Liver (tissue), 8 donors: ENCODE measurements at regions not wholly inside any gene's neighbourhood (a gene's known extent, or its start where the extent isn't known, plus 50 kb on each side); places are given as distances from the start of the nearest gene placed in this dataset.

Source experiments
- DNase-seq: peaks from one replicate; pipeline ENCODE4 v3.0.0-alpha.2; 2017; ENCODE audit warnings: low spot score
- H3K27ac ChIP-seq, 2 donors: one replicate each; pipeline ENCODE4 v1.7.0; 2013; ENCODE audit warnings: inconsistent platforms in 2 of 2, low read length in 2 of 2, control low read depth in 1 of 2, low read depth in 1 of 2, mild to moderate bottlenecking in 1 of 2
- H3K27me3 ChIP-seq, 4 donors: one replicate each; pipeline versions ENCODE4 v1.6.1 to v1.7.0; 2013; ENCODE audit warnings: low read length in 3 of 4, inconsistent platforms in 1 of 4, mild to moderate bottlenecking in 1 of 4, moderate library complexity in 1 of 4; ENCODE audit not compliant: control insufficient read depth in 4 of 4, insufficient read depth in 4 of 4
- H3K36me3 ChIP-seq, 4 donors: one replicate each; pipeline versions ENCODE4 v1.6.1 to v1.7.0; 2013; ENCODE audit warnings: low read length in 3 of 4, mild to moderate bottlenecking in 3 of 4, low read depth in 1 of 4, moderate library complexity in 1 of 4; ENCODE audit not compliant: control insufficient read depth in 4 of 4, insufficient read depth in 3 of 4
- H3K4me1 ChIP-seq, 4 donors: one replicate each; pipeline versions ENCODE4 v1.6.1 to v1.7.0; 2013; ENCODE audit warnings: low read length in 3 of 4, mild to moderate bottlenecking in 3 of 4, moderate library complexity in 1 of 4; ENCODE audit not compliant: control insufficient read depth in 4 of 4, insufficient read depth in 4 of 4
- H3K4me3 ChIP-seq, 3 donors: one replicate each; pipeline versions ENCODE4 v1.6.1 to v1.7.0; 2013; ENCODE audit warnings: low read length in 3 of 3, control low read depth in 1 of 3, low read depth in 1 of 3, mild to moderate bottlenecking in 1 of 3
- H3K9ac ChIP-seq, 2 donors: one replicate each; pipeline ENCODE4 v1.7.0; 2013; ENCODE audit warnings: low read length in 2 of 2, mild to moderate bottlenecking in 2 of 2, moderate library complexity in 2 of 2, control low read depth in 1 of 2, low read depth in 1 of 2
- H3K9me3 ChIP-seq, 4 donors: one replicate each; pipeline versions ENCODE4 v1.6.1 to v1.7.0; 2013; ENCODE audit warnings: low read length in 3 of 4; ENCODE audit not compliant: control insufficient read depth in 4 of 4
- ATF3 ChIP-seq: IDR thresholded peaks from 2 replicates; pipeline ENCODE4 v1.6.1; 2016; ENCODE audit warnings: antibody characterized with exemption
- EGR1 ChIP-seq, 2 donors: IDR thresholded peaks; 2 replicates each; pipeline ENCODE4 v1.6.1; 2016 to 2018; ENCODE audit warnings: antibody characterized with exemption in 2 of 2, low read depth in 2 of 2
- FOXA1 ChIP-seq: IDR thresholded peaks from 2 replicates; pipeline ENCODE4 v1.6.1; 2016; ENCODE audit warnings: antibody characterized with exemption
- FOXA2 ChIP-seq: IDR thresholded peaks from 2 replicates; pipeline ENCODE4 v1.6.1; 2016; ENCODE audit warnings: antibody characterized with exemption
- GABPA ChIP-seq, 2 donors: IDR thresholded peaks in 1 of 2; conservative IDR thresholded peaks in 1 of 2; 2 replicates each; pipeline ENCODE4 v1.6.1; 2016; ENCODE audit warnings: antibody characterized with exemption in 2 of 2, mild to moderate bottlenecking in 1 of 2, moderate library complexity in 1 of 2
- HNF4A ChIP-seq, 2 donors: conservative IDR thresholded peaks; 2 replicates each; pipeline ENCODE4 v1.6.1; 2016; ENCODE audit warnings: antibody characterized with exemption in 2 of 2, mild to moderate bottlenecking in 2 of 2
- HNF4G ChIP-seq: IDR thresholded peaks from 2 replicates; pipeline ENCODE4 v1.6.1; 2016; ENCODE audit warnings: antibody characterized with exemption
- JUND ChIP-seq, 2 donors: IDR thresholded peaks; 2 replicates each; pipeline ENCODE4 v1.6.1; 2016; ENCODE audit warnings: antibody characterized with exemption in 2 of 2
- MAX ChIP-seq: IDR thresholded peaks from 2 replicates; pipeline ENCODE4 v1.6.1; 2016; ENCODE audit warnings: antibody characterized with exemption
- NR2F2 ChIP-seq: IDR thresholded peaks from 2 replicates; pipeline ENCODE4 v1.6.1; 2016; ENCODE audit warnings: antibody characterized with exemption
- RAD21 ChIP-seq, 2 donors: IDR thresholded peaks; 2 replicates each; pipeline ENCODE4 v1.6.1; 2016; ENCODE audit warnings: antibody characterized with exemption in 2 of 2, mild to moderate bottlenecking in 2 of 2
- REST ChIP-seq: IDR thresholded peaks from 2 replicates; pipeline ENCODE4 v1.6.1; 2016; ENCODE audit warnings: antibody characterized with exemption, mild to moderate bottlenecking
- RXRA ChIP-seq, 2 donors: IDR thresholded peaks; 2 replicates each; pipeline ENCODE4 v1.6.1; 2017 to 2018; ENCODE audit warnings: antibody characterized with exemption in 2 of 2, mild to moderate bottlenecking in 1 of 2
- TAF1 ChIP-seq: conservative IDR thresholded peaks from 2 replicates; pipeline ENCODE4 v1.6.1; 2016; ENCODE audit warnings: antibody characterized with exemption, mild to moderate bottlenecking
- YY1 ChIP-seq: IDR thresholded peaks from 2 replicates; pipeline ENCODE4 v1.6.1; 2016; ENCODE audit warnings: antibody characterized with exemption, mild to moderate bottlenecking
- WGBS: extraction: QIAGEN DNeasy Blood & Tissue Kit; methylation state at CpG from one replicate; pipeline ENCODE4 v1.1.7; 2013; 5-methylcytosine and 5-hydroxymethylcytosine counted together
- TF ChIP-seq, protein P1 (sequence below): fragments of 150-350 bp; IDR thresholded peaks from 2 replicates; pipeline ENCODE4 v1.5.1; 2017; ENCODE audit warnings: improper control_type of control experiment, low read depth, low read length; ENCODE audit not compliant: missing input control
- donor health status: healthy.
- donor health status: healthy.
- donor health status: healthy.
- donor health status: healthy.
- donor health status: healthy.

GRCh38 chr4:22201256-22201655 lies 252.7 kb upstream of the KCNIP4 start:
- H3K4me3 ChIP-seq, result no peak overlapping the region
- WGBS, result 31% methylated on average over 2 of the region's 2 CpGs
- H3K4me1 ChIP-seq, result no peaks in the 10 kb centered on the region
- no peaks in the 10 kb centered on the region for H3K36me3 ChIP-seq
- no peak for TF ChIP-seq NR2F2
- no peak for TF ChIP-seq JUND (IDR thresholded peaks at IDR 0.05)
- TF ChIP-seq FOXA2, result no peak
- no peak for TF ChIP-seq MAX
- TF ChIP-seq TAF1, result no peak
- no peak for TF ChIP-seq EGR1 (IDR thresholded peaks at IDR 0.05; ENCODE audit: low read depth in 2 of 2)
- no peak for TF ChIP-seq RXRA (IDR thresholded peaks at IDR 0.05)
- no peak for TF ChIP-seq FOXA1
- TF ChIP-seq HNF4A (conservative IDR thresholded peaks at IDR 0.05), result no peak
- TF ChIP-seq YY1, result no peak
- H3K9ac ChIP-seq, result no peak overlapping the region
- no peak overlapping the region for H3K27ac ChIP-seq
- DNase-seq, result no peak
- no peaks in the 10 kb centered on the region for H3K27me3 ChIP-seq
- no peaks in the 10 kb centered on the region for H3K9me3 ChIP-seq

- TF ChIP-seq HNF4A (conservative IDR thresholded peaks at IDR 0.05) (no peak), JUND (IDR thresholded peaks at IDR 0.05) (no peak), GABPA (IDR thresholded peaks at IDR 0.05 in 1 of 2, conservative IDR thresholded peaks at IDR 0.05 in 1 of 2) (no peak), RAD21 (IDR thresholded peaks at IDR 0.05) (no peak), RXRA (IDR thresholded peaks at IDR 0.05) (no peak), FOXA1 (no peak), ATF3 (no peak), REST (no peak), HNF4G (no peak), FOXA2 (no peak), MAX (no peak), EGR1 (IDR thresholded peaks at IDR 0.05; ENCODE audit: low read depth in 2 of 2) (no peak), YY1 (no peak)
- TF ChIP-seq, protein P1, sequence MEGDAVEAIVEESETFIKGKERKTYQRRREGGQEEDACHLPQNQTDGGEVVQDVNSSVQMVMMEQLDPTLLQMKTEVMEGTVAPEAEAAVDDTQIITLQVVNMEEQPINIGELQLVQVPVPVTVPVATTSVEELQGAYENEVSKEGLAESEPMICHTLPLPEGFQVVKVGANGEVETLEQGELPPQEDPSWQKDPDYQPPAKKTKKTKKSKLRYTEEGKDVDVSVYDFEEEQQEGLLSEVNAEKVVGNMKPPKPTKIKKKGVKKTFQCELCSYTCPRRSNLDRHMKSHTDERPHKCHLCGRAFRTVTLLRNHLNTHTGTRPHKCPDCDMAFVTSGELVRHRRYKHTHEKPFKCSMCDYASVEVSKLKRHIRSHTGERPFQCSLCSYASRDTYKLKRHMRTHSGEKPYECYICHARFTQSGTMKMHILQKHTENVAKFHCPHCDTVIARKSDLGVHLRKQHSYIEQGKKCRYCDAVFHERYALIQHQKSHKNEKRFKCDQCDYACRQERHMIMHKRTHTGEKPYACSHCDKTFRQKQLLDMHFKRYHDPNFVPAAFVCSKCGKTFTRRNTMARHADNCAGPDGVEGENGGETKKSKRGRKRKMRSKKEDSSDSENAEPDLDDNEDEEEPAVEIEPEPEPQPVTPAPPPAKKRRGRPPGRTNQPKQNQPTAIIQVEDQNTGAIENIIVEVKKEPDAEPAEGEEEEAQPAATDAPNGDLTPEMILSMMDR, result no peak
- Histone ChIP-seq H3K4me3 (no peak overlapping the region), H3K4me1 (no peaks in the 10 kb centered on the region), H3K36me3 (no peaks in the 10 kb centered on the region), H3K27ac (no peak overlapping the region), H3K9me3 (no peaks in the 10 kb centered on the region), H3K9ac (no peak overlapping the region), H3K27me3 (no peaks in the 10 kb centered on the region)
- WGBS, result 86% methylated on average over 3 of the region's 3 CpGs
- DNase-seq, result no peak
Measured at GRCh38 chr4:22196551-22196950, 248.0 kb upstream of the KCNIP4 start.
